CD4-positive, alpha-beta T cell treated with Interleukin-6 for 4 hours (primary cell): ENCODE measurements at regions not wholly inside any gene's neighbourhood (a gene's known extent, or its start where the extent isn't known, plus 50 kb on each side); places are given as distances from the start of the nearest gene placed in this dataset.

Source experiments
- DNase-seq: peaks from one replicate; pipeline ENCODE4 v3.0.0-alpha.2; 2020; ENCODE audit warnings: mixed read lengths

DNA sequence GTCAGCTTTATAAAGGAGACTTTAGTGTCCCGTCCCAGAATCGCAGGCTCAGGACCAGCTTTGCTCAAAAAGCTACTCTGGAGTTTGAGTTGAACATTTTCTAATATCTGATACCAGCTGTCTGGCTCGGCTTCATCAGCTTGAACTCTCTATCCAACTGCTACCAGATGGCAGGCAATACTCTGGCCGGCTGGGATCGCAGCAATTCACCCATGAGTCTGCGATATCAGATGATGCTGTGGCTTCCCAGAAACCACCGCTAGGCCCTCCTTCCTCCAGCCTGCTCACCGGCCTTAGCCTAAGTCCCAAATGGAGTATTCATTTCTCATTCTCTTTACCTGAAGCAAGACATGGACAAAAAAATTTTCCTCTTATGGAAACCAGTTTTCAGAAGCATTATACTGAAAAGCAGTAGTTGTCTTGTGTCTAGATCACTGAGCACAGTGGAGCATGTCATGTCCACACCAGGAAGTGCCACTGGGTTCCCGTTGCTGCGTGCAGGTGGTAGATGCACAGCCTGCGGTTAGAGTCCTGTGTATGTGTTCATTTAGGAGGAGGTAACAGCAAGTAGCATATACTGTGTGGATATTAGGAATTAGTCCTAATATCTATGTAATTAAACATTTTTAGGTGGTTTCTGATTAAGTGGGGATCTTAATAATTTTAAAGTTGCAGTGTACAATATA lies 162.0 kb upstream of the SOX11 start:
- no peak for DNase-seq

DNA sequence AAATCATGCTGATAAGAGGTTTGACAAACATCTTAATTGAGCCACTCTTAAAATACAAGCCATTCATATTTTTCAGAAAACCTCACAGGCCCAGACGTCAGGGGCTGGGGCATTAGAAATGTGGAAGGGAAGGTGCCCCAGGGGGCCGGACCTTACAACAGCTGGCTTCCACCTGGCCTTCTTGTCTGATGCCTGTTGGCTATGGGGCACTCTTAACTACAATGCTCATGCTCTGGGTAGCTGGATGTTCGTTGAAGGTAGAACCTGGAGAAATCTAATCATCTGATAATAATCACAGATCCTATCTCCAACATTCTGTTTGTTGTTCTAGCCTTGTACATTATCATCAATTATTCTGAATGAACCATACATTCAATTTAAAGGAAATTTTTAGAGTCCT lies 156.9 kb upstream of the SOX11 start:
- DNase-seq, result no peak

GRCh38 chr2:5537180-5537688 lies 154.9 kb upstream of the SOX11 start:
- no peak for DNase-seq

GRCh38 chr2:5538313-5538712 lies 153.9 kb upstream of the SOX11 start:
- no peak for DNase-seq

DNA sequence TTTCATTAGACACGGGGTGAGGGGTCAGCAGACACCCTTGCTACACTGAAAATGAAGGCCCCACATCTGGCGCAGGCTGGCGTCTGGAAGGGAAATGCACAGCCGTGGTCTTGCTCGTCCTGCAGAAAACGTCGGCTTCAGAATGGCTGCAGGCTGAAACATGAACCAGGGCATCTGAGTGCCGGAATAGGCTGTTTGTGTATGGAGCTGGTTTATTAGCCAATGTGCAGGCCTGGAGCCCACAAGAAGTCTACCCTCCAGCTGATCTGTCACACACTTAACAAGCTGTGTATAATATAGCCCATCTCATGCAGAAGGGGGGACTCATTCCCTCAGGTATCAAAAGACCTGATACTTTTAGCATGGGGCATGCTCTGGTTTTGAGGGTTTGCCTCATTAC lies 153.4 kb upstream of the SOX11 start:
- no peak for DNase-seq

- no peak for DNase-seq
Measured at GRCh38 chr2:5539282-5540165, 152.7 kb upstream of the SOX11 start.

DNA sequence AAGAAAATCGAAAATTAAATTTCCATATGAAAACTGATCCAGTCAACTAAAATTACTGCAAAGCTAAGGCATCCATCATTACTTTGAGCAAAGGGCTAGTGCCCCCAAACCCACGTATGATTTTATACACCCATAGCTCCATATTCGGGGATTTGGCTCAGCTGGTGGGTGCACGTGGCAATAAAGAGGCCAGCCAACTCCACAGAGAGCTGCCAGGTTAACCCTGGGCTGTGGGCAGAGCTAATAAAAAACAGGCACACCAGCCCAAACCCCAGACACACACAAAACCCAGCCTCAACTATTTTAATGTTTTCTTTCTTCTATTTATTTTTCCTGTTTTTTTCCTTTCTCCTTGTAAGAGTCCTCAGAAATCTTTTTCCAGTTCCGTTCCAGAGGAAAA lies 151.3 kb upstream of the SOX11 start:
- DNase-seq, result no peak

- no peak for DNase-seq
Measured at GRCh38 chr2:5544205-5544786, 147.9 kb upstream of the SOX11 start.

- no peak for DNase-seq
Measured at GRCh38 chr2:5546181-5546580, 146.0 kb upstream of the SOX11 start.

DNA sequence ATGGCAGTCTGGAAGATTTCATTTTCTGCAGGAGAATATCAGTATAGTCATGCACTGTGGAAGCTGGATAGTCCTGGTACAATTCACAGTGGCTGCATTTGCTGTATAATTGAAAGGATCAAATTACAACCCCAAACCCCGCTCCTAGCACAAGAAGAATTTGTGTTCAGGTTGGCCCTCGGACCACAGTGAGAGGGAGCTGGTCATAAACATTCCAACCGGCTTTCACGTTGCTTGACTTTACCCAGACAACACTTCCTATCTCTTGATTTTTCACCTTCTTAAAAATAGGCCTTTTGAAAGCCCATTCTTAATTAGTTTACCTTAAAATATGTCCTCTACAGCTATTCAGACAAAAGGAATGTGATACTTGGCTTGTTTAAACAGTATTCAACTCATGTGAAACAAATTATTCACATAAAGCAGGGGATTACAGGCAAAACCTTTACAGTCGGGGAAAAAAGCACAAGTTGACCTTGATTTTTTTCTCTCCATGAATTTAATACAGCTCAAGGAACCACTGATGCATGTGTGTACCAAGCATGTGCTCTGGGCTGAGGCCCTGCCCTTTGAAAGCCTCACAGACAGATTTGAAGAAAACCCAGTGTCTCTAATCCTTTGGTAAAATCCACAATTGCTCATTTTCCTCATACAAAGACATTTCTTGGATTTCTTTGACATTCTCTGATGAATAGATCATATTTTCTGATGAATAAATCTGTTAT lies 143.0 kb upstream of the SOX11 start:
- no peak for DNase-seq

GRCh38 chr2:5549771-5550170 lies 142.4 kb upstream of the SOX11 start:
- DNase-seq, result no peak

- DNase-seq, result no peak
Measured at GRCh38 chr2:5555636-5556035, 136.5 kb upstream of the SOX11 start.

GRCh38 chr2:5561006-5561405 lies 131.2 kb upstream of the SOX11 start:
- DNase-seq, result no peak

- no peak for DNase-seq
Measured at GRCh38 chr2:5562426-5562825, 129.8 kb upstream of the SOX11 start.

DNA sequence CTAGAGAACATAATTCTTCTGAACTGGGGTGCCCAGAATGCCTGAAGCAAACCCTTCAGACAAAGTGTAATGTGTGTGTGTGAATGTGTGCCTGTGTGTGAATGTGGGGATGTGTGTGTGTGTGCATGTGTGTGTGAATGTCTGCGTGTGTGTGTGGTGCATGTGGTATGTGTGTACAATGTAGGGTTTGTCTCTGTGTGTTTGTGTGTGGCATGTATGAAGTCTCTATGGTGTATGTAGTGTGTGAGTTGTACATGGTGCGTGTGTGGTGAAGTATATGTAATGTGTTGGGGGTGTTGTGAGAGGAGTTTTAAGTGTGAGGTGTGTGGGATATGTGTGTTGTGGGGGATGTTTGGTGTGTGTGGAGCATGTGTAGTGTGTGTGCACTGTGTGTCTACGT lies 129.3 kb upstream of the SOX11 start:
- no peak for DNase-seq

GRCh38 chr2:5563411-5563810 lies 128.8 kb upstream of the SOX11 start:
- no peak for DNase-seq

DNA sequence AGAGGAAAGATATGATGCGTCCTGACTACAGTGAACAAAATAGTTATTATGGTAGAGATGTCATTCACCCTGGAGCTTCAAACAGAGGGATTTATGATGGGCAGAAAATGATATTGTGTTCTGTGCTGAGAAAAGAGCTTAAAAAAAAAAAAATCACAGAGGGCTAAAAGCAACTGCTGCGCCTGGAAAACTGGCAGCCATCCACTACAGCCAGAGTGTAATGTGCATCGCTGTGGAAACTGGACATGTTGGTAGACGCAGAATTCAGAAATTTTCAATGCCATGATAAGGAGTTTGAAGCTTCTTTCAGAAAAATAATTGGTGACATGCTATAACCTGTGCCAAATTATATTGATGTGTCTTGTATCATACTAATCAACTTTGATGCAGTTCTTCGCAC lies 122.9 kb upstream of the SOX11 start:
- no peak for DNase-seq

DNA sequence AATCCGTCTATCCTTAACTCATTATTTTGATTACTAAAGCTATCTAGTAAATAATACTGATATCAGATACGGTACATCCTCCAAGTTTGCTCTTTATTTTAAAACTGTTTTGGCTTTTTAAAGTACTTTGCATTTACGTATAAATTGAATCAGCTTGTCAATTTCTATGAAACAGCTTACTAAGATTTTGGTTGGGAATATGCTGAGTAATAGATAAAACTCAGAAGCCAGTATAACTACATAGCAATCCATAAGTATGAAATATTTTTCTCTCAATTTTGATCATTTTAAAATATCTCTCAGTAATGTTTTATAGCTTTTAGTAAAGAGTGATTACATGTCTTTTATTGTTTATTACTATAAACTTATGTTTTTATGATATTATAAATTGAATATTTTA lies 116.2 kb upstream of the SOX11 start:
- no peak for DNase-seq

DNA sequence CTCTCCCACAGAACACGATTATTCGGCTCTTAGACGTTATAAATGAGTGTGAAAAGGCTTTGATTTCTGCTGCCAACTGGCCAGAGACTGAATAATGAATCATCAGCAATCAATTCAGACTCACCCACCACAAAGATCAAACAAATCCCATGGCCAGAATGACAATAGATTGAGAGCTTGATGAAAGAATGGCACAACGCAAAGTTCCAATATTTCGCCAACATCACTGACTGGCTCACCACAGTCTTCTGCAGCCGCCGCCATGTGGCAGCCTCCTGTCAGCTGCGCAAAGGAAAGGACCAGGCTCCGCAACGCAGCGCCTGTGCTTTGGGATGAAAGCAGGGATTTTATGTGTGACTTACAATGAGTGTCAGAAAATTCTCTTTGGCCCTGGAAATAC lies 104.4 kb upstream of the SOX11 start:
- no peak for DNase-seq

GRCh38 chr2:5588601-5589000 lies 103.6 kb upstream of the SOX11 start:
- no peak for DNase-seq

GRCh38 chr2:5589183-5589582 lies 103.0 kb upstream of the SOX11 start:
- no peak for DNase-seq

GRCh38 chr2:5590886-5591285 lies 101.3 kb upstream of the SOX11 start:
- no peak for DNase-seq

DNA sequence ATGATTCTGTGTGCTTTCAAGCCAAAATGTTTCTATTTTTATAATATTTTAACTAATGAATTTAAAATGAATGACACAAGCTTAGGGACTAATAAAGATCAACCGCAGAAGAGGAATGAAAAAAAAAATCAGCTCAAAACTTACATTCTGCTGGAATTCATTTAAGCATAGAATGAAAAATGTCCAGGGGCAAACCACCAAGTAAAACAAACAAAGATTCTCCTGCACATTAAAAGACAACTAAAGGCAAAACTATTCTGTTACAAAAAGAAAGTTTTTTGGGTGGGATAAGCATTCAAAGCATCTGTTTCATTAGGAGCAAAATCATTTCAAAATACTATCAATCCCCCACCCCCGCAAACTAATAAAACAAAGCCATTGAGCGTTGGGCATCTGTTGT lies 99.3 kb upstream of the SOX11 start:
- no peak for DNase-seq
